PC-9 (cell line): ENCODE measurements at regions not wholly inside any gene's neighbourhood (a gene's known extent, or its start where the extent isn't known, plus 50 kb on each side); places are given as distances from the start of the nearest gene placed in this dataset.

Experiments used
- BruUV-seq: library from RNA; stranded (reverse); fragments of 400-500 nt; replicated peaks from 2 replicates; lab custom pipeline; 2021; lab: Mats Ljungman, UMichigan
- CTCF ChIA-PET: fragments of 300-600 bp; sonication (Branson Sonifier 250); formaldehyde crosslinking; loops from one replicate; lab custom pipeline; 2022; ENCODE audit warnings: antibody characterized with exemption; lab: Charles Lee
- POLR2A ChIA-PET: fragments of 300-600 bp; sonication (Branson Sonifier 250); formaldehyde crosslinking; loops from one replicate; lab custom pipeline; 2022; ENCODE audit warnings: antibody characterized with exemption; ENCODE audit not compliant: unreplicated experiment; lab: Charles Lee
- DNase-seq, 2 experiments: peaks; one replicate each; pipeline versions ENCODE4 v3.0.0 to v3.0.0-alpha.2; 2015 to 2022; ENCODE audit warnings: mixed read lengths in 1 of 2
- H2AFZ ChIP-seq: fragments of 200-600 bp; sonication (generic); 2 replicates; pipeline ENCODE4 v1.8.1; 2017; ENCODE audit warnings: antibody characterized with exemption
- H3F3A ChIP-seq: fragments of 200-600 bp; sonication (generic); 2 replicates; pipeline ENCODE4 v1.8.1; 2017; ENCODE audit warnings: antibody characterized with exemption, mild to moderate bottlenecking, low read depth; ENCODE audit not compliant: insufficient read depth
- H3K27ac ChIP-seq: fragments of 200-600 bp; sonication (generic); 2 replicates; pipeline ENCODE4 v1.6.1; 2016; ENCODE audit warnings: mixed run types
- H3K27me3 ChIP-seq: fragments of 200-600 bp; sonication (generic); 2 replicates; pipeline ENCODE4 v1.6.1; 2016; ENCODE audit warnings: low read depth, mixed run types; ENCODE audit not compliant: insufficient read depth
- H3K36me3 ChIP-seq: fragments of 200-600 bp; sonication (generic); 2 replicates; pipeline ENCODE4 v1.6.1; 2016; ENCODE audit warnings: low read depth, mixed run types
- H3K4me1 ChIP-seq: fragments of 200-600 bp; sonication (generic); replicated peaks from 2 replicates; pipeline ENCODE4 v1.6.1; 2016; ENCODE audit warnings: mixed run types; ENCODE audit not compliant: insufficient read depth
- H3K4me2 ChIP-seq: fragments of 200-600 bp; sonication (generic); 2 replicates; pipeline ENCODE4 v1.6.1; 2017; ENCODE audit warnings: mixed run types
- H3K4me3 ChIP-seq: fragments of 200-600 bp; sonication (generic); 2 replicates; pipeline ENCODE4 v1.6.1; 2016; ENCODE audit warnings: mixed run types
- H3K79me2 ChIP-seq: fragments of 200-600 bp; sonication (generic); 2 replicates; pipeline ENCODE4 v1.6.1; 2017; ENCODE audit warnings: low read depth, mixed run types
- H3K9me2 ChIP-seq: fragments of 200-600 bp; sonication (generic); 2 replicates; pipeline ENCODE4 v1.8.1; 2017; ENCODE audit warnings: mild to moderate bottlenecking; ENCODE audit not compliant: insufficient read depth
- H3K9me3 ChIP-seq: fragments of 200-600 bp; sonication (generic); 2 replicates; pipeline ENCODE4 v1.8.1; 2016; ENCODE audit warnings: low read depth; ENCODE audit not compliant: insufficient read depth
- H4K20me1 ChIP-seq: fragments of 200-600 bp; sonication (generic); 2 replicates; pipeline ENCODE4 v1.8.1; 2017; ENCODE audit not compliant: insufficient read depth
- EZH2 ChIP-seq: fragments of 200-600 bp; sonication (generic); IDR thresholded peaks from 2 replicates; pipeline ENCODE4 v1.8.0; 2017; ENCODE audit warnings: antibody characterized with exemption, low read depth
- intact Hi-C: fragments of 100-400 bp; cut with micrococcal nuclease; formaldehyde crosslinking; loops from one replicate; pipeline ENCODE4 v1.10.0; 2022; ENCODE audit not compliant: unreplicated experiment
- TF ChIP-seq, protein P1 (sequence below): fragments of 200-600 bp; sonication (generic); conservative IDR thresholded peaks from 2 replicates; pipeline ENCODE4 v1.6.1; 2017; ENCODE audit warnings: mixed run types, antibody characterized with exemption, mild to moderate bottlenecking, moderate library complexity

DNA sequence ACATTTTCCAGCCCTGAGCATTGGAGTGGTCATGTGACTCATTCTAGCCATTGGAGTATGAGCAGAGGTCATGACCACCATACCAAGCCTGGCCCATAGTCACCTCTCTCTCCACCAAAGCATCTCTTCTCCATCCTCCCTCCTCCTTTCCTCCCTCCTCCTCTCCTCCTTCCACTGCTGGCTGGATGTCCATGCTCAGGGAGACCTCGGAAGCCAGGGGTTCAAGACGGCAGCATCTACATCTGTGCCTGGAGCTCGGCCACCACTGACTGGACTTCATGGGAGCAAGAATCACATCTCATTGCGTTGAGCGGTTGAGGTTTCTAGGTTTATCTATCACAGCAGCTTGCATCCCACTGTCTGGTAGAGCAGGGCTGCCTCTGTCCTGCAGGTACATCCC, 252.4 kb downstream of the NDUFA10 start:
- POLR2A ChIA-PET, result no interaction called here

DNA sequence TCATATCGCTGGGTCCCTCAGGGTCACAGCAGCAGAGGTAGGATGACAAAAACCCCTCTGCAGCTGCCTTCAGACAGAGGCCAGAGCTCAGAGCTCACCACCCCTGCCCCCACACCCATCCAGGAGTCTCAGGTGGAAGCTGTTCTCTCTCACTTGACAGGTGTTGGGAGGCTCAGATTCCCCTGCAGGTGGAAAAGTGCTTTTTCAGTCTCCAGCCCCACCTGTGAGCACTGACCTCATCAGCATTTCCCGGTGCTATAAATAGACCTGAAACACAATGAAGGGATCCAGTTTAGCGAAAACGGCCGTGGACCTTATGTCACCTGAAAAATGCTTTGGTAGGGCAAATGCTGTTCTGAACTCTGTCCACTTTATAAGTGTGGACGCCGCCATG, 254.9 kb downstream of the NDUFA10 start:
- no TSS peak for BruUV-seq
- no peaks in the 10 kb centered on the region for H4K20me1 ChIP-seq
- H3K36me3 ChIP-seq, result no peaks in the 10 kb centered on the region
- no peak for DNase-seq
- peaks cover 99% of the 10 kb centered on the region for H3K27me3 ChIP-seq
- intact Hi-C loops, result no loop called here
- H3K4me3 ChIP-seq, result no peak overlapping the region
- no peaks in the 10 kb centered on the region for H3F3A ChIP-seq
- H3K4me2 ChIP-seq, result no peak overlapping the region
- no peak overlapping the region for H3K27ac ChIP-seq
- no peak overlapping the region for H2AFZ ChIP-seq
- no peaks in the 10 kb centered on the region for H3K79me2 ChIP-seq
- TF ChIP-seq, protein P1, sequence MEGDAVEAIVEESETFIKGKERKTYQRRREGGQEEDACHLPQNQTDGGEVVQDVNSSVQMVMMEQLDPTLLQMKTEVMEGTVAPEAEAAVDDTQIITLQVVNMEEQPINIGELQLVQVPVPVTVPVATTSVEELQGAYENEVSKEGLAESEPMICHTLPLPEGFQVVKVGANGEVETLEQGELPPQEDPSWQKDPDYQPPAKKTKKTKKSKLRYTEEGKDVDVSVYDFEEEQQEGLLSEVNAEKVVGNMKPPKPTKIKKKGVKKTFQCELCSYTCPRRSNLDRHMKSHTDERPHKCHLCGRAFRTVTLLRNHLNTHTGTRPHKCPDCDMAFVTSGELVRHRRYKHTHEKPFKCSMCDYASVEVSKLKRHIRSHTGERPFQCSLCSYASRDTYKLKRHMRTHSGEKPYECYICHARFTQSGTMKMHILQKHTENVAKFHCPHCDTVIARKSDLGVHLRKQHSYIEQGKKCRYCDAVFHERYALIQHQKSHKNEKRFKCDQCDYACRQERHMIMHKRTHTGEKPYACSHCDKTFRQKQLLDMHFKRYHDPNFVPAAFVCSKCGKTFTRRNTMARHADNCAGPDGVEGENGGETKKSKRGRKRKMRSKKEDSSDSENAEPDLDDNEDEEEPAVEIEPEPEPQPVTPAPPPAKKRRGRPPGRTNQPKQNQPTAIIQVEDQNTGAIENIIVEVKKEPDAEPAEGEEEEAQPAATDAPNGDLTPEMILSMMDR, result no peak
- no peak for TF ChIP-seq EZH2
- ChIA-PET CTCF (no interaction called here), POLR2A (no interaction called here)
- H3K9me3 ChIP-seq, result no peaks in the 10 kb centered on the region; the same call in 1 of the 2 replicates
- no peaks in the 10 kb centered on the region for H3K9me2 ChIP-seq
- no peaks in the 10 kb centered on the region for H3K4me1 ChIP-seq

More for the DNA sequence above, 252.4 kb downstream of the NDUFA10 start:
- CTCF ChIA-PET, result no interaction called here
- Histone ChIP-seq H3K4me3 (no peak overlapping the region), H3K27me3 (peaks cover 99% of the 10 kb centered on the region), H3K4me1 (no peaks in the 10 kb centered on the region), H3K9me2 (no peaks in the 10 kb centered on the region), H3K79me2 (no peaks in the 10 kb centered on the region), H3K27ac (no peak overlapping the region), H2AFZ (no peak overlapping the region), H3K36me3 (no peaks in the 10 kb centered on the region), H4K20me1 (no peaks in the 10 kb centered on the region), H3K4me2 (no peak overlapping the region), H3K9me3 (no peaks in the 10 kb centered on the region; the same call in 1 of the 2 replicates), H3F3A (no peaks in the 10 kb centered on the region)
- no TSS peak for BruUV-seq
- intact Hi-C loops, result no loop called here
- no peak for TF ChIP-seq EZH2
- TF ChIP-seq, protein P1, result no peak
- DNase-seq, result no peak

DNA sequence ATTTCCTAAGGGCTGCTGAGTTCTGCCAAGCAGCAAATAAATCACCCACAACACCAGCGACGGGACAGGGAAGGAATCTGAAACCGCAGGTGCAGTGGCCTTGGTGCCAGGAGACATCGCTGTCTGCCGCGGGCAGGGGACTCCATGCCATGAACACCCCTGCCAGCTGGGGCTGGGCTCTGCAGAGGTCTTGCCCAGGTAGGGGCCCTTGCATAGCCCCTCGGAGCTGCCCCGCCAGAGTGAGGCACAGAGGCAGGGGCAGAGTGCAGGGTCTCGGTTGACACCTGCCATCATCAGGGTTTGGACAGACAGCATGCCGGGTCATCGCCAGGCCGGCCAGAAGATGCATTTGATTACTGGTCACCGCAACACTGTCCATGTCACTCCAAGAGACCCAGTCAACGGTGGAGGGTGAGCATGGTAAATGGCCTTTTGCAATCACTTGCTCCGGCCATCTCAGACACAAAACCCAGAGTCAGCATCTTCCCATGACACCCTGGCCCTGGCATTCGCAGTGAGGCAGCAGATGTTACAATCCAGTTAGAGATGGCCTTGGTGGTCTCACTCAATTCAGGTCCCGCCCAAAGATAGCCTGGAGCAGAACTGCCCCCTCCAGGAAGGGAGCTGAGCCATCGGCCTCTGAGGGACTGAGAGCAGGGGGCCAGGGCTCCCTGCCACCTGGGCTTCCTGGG, 255.4 kb downstream of the NDUFA10 start:
- BruUV-seq, result no TSS peak
- Histone ChIP-seq H3K79me2 (no peaks in the 10 kb centered on the region), H3K9me2 (no peaks in the 10 kb centered on the region), H2AFZ (no peak overlapping the region), H3F3A (no peaks in the 10 kb centered on the region), H3K36me3 (no peaks in the 10 kb centered on the region), H3K9me3 (no peaks in the 10 kb centered on the region; the same call in 1 of the 2 replicates), H3K4me3 (no peak overlapping the region), H3K4me1 (no peaks in the 10 kb centered on the region), H3K27ac (no peak overlapping the region), H3K27me3 (peaks cover 99% of the 10 kb centered on the region), H3K4me2 (no peak overlapping the region), H4K20me1 (no peaks in the 10 kb centered on the region)
- intact Hi-C loops, result no loop called here
- no peak for DNase-seq
- ChIA-PET CTCF (no interaction called here), POLR2A (no interaction called here)
- no peak for TF ChIP-seq EZH2
- TF ChIP-seq, protein P1, result no peak
